ENCODE measurements at regions not wholly inside any gene's neighbourhood (a gene's known extent, or its start where the extent isn't known, plus 50 kb on each side); places are given as distances from the start of the nearest gene placed in this dataset.

- DNase-seq (ENCODE audit: low read depth) = no peak
Measured at GRCh38 chr18:23342506-23342905, 110.6 kb upstream of the RIOK3 start.

GRCh38 chr18:23350188-23350587 lies 102.9 kb upstream of the RIOK3 start:
- DNase-seq (ENCODE audit: low read depth) = no peak

GRCh38 chr18:23351521-23351920 lies 101.6 kb upstream of the RIOK3 start:
- no peak for DNase-seq (ENCODE audit: low read depth)

GRCh38 chr18:23352042-23352441 lies 101.0 kb upstream of the RIOK3 start:
- no peak for DNase-seq (ENCODE audit: low read depth)

GRCh38 chr18:23353459-23353858 lies 99.6 kb upstream of the RIOK3 start:
- no peak for DNase-seq (ENCODE audit: low read depth)

GRCh38 chr18:23354625-23355024 lies 98.5 kb upstream of the RIOK3 start:
- DNase-seq (ENCODE audit: low read depth) = peak; percentile 91

GRCh38 chr18:23355206-23355605 lies 97.9 kb upstream of the RIOK3 start:
- no peak for DNase-seq (ENCODE audit: low read depth)

GRCh38 chr18:23356424-23356823 lies 96.7 kb upstream of the RIOK3 start:
- no peak for DNase-seq (ENCODE audit: low read depth)

- no peak for DNase-seq (ENCODE audit: low read depth)
Measured at GRCh38 chr18:23356915-23357601, 96.0 kb upstream of the RIOK3 start.

GRCh38 chr18:23357996-23358594 lies 95.0 kb upstream of the RIOK3 start:
- no peak for DNase-seq (ENCODE audit: low read depth)

GRCh38 chr18:23359421-23359820 lies 93.7 kb upstream of the RIOK3 start:
- no peak for DNase-seq (ENCODE audit: low read depth)

GRCh38 chr18:23363865-23364570 lies 89.1 kb upstream of the RIOK3 start:
- no peak for DNase-seq (ENCODE audit: low read depth)

- DNase-seq (ENCODE audit: low read depth) = peak; percentile 51
Measured at GRCh38 chr18:23365602-23366001, 87.5 kb upstream of the RIOK3 start.

GRCh38 chr18:23369266-23369665 lies 83.8 kb upstream of the RIOK3 start:
- no peak for DNase-seq (ENCODE audit: low read depth)

- no peak for DNase-seq (ENCODE audit: low read depth)
Measured at GRCh38 chr18:23373570-23373969, 79.5 kb upstream of the RIOK3 start.

GRCh38 chr18:23377669-23378301 lies 75.3 kb upstream of the RIOK3 start:
- DNase-seq (ENCODE audit: low read depth) = peak; percentile 88

GRCh38 chr18:23378302-23378686 lies 74.8 kb upstream of the RIOK3 start:
- DNase-seq (ENCODE audit: low read depth) = peak; percentile 55

GRCh38 chr18:23380001-23380550 lies 73.0 kb upstream of the RIOK3 start:
- peak; percentile 81 for DNase-seq (ENCODE audit: low read depth)

- DNase-seq (ENCODE audit: low read depth) = no peak
Measured at GRCh38 chr18:23380817-23381216, 72.3 kb upstream of the RIOK3 start.

GRCh38 chr18:23383494-23383893 lies 69.6 kb upstream of the RIOK3 start:
- DNase-seq (ENCODE audit: low read depth) = no peak

- DNase-seq (ENCODE audit: low read depth) = no peak
Measured at GRCh38 chr18:23384778-23385736, 68.0 kb upstream of the RIOK3 start.
